ENCODE measurements at regions not wholly inside any gene's neighbourhood (a gene's known extent, or its start where the extent isn't known, plus 50 kb on each side); places are given as distances from the start of the nearest gene placed in this dataset.

- no TSS peak for BruUV-seq (replicated peaks)
- TF ChIP-seq ZNF274 (IDR thresholded peaks at IDR 0.05; ENCODE audit: low read depth, low read length): no peak
- POLR2A ChIA-PET: no interaction called here
- H3K4me3 ChIP-seq (replicated peaks in 1 of 2; ENCODE audit: low read depth in 1 of 2, low read length in 2 of 2): no peak overlapping the region
- no peaks in the 10 kb centered on the region for H3K4me1 ChIP-seq (ENCODE audit: control insufficient read depth in 1 of 2, insufficient read depth in 2 of 2, low read length in 2 of 2)
- H3K27me3 ChIP-seq (ENCODE audit: insufficient read depth, low read length): no peaks in the 10 kb centered on the region
- H2AFZ ChIP-seq (ENCODE audit: low read depth, low read length, poor library complexity, severe bottlenecking): no peak overlapping the region
- no peaks in the 10 kb centered on the region for H3K9me3 ChIP-seq (ENCODE audit: control insufficient read depth in 1 of 2, insufficient read depth in 1 of 2, low read depth in 1 of 2, low read length in 2 of 2)
- H3K27ac ChIP-seq (ENCODE audit: low read depth, low read length): no peak overlapping the region
- no peak overlapping the region for H3K4me2 ChIP-seq (ENCODE audit: low read length)
- DNase-seq (ENCODE audit: low read depth, low spot score) (no peak), ATAC-seq (no peak)
- CTCF ChIA-PET: no interaction called here
- RAD21 ChIA-PET (ENCODE audit: low non-redundant PET in 1 of 2, low total read pairs in 2 of 2, uncharacterized antibody in 2 of 2, unreplicated experiment in 2 of 2): no interaction called here
- H4K20me1 ChIP-seq (ENCODE audit: insufficient read depth): no peaks in the 10 kb centered on the region
- no peaks in the 10 kb centered on the region for H3K79me2 ChIP-seq (ENCODE audit: insufficient read depth, low read length)
- H3K36me3 ChIP-seq (ENCODE audit: control insufficient read depth in 1 of 2, insufficient read depth in 2 of 2, low read length in 2 of 2): no peaks in the 10 kb centered on the region
- no peak overlapping the region for H3K9ac ChIP-seq (ENCODE audit: low read length)
- intact Hi-C loops (cut with micrococcal nuclease): no loop called here
- H3K9me2 ChIP-seq (ENCODE audit: insufficient read depth): no peaks in the 10 kb centered on the region
Observed at GRCh38 chr2:185246717-185247116, 491.9 kb upstream of the FSIP2 start.

- Histone ChIP-seq H3K79me2 (ENCODE audit: insufficient read depth, low read length) (no peaks in the 10 kb centered on the region), H3K4me3 (replicated peaks in 1 of 2; ENCODE audit: low read depth in 1 of 2, low read length in 2 of 2) (no peak overlapping the region), H3K36me3 (ENCODE audit: control insufficient read depth in 1 of 2, insufficient read depth in 2 of 2, low read length in 2 of 2) (no peaks in the 10 kb centered on the region), H3K27me3 (ENCODE audit: insufficient read depth, low read length) (no peaks in the 10 kb centered on the region), H4K20me1 (ENCODE audit: insufficient read depth) (no peaks in the 10 kb centered on the region), H3K9ac (ENCODE audit: low read length) (no peak overlapping the region), H3K27ac (ENCODE audit: low read depth, low read length) (no peak overlapping the region), H3K4me2 (ENCODE audit: low read length) (no peak overlapping the region), H3K9me3 (ENCODE audit: control insufficient read depth in 1 of 2, insufficient read depth in 1 of 2, low read depth in 1 of 2, low read length in 2 of 2) (no peaks in the 10 kb centered on the region), H3K9me2 (ENCODE audit: insufficient read depth) (no peaks in the 10 kb centered on the region), H3K4me1 (ENCODE audit: control insufficient read depth in 1 of 2, insufficient read depth in 2 of 2, low read length in 2 of 2) (peaks cover 0 to 3% of the 10 kb centered on the region in 2 experiments; a peak in 2 of 4 replicates), H2AFZ (ENCODE audit: low read depth, low read length, poor library complexity, severe bottlenecking) (no peak overlapping the region)
- DNase-seq (ENCODE audit: low read depth, low spot score): no peak
- no TSS peak for BruUV-seq (replicated peaks)
- ChIA-PET RAD21 (ENCODE audit: low non-redundant PET in 1 of 2, low total read pairs in 2 of 2, uncharacterized antibody in 2 of 2, unreplicated experiment in 2 of 2) (no interaction called here), POLR2A (no interaction called here), CTCF (no interaction called here)
- intact Hi-C loops (cut with micrococcal nuclease): no loop called here
- no peak for ATAC-seq
- TF ChIP-seq MAX (IDR thresholded peaks at IDR 0.05) (peak; percentile 46; the same call in 1 of the 2 replicates), REST (IDR thresholded peaks at IDR 0.05; ENCODE audit: low read depth) (no peak), POLR2AphosphoS5 (IDR thresholded peaks at IDR 0.05; ENCODE audit: low read depth, low read length) (no peak), FOSL1 (IDR thresholded peaks at IDR 0.05; ENCODE audit: low read depth) (peak; percentile 48; the same call in 1 of the 2 replicates)
Observed at GRCh38 chr2:185255566-185255965, 483.0 kb upstream of the FSIP2 start.

Measured in HCT116 (cell line).